Duodenal mucosa (tissue), 2 donors: ENCODE measurements at regions not wholly inside any gene's neighbourhood (a gene's known extent, or its start where the extent isn't known, plus 50 kb on each side); places are given as distances from the start of the nearest gene placed in this dataset.

ENCODE experiments used
- H3K27ac ChIP-seq: one replicate; pipeline ENCODE4 v1.7.0; 2013; ENCODE audit warnings: low read depth, low read length
- H3K27me3 ChIP-seq, 2 donors: one replicate each; pipeline ENCODE4 v1.7.0; 2013; ENCODE audit warnings: low read length in 2 of 2, control low read depth in 1 of 2; ENCODE audit not compliant: insufficient read depth in 2 of 2, control insufficient read depth in 1 of 2
- H3K36me3 ChIP-seq, 2 donors: one replicate each; pipeline ENCODE4 v1.7.0; 2013; ENCODE audit warnings: low read length in 2 of 2, control low read depth in 1 of 2; ENCODE audit not compliant: insufficient read depth in 2 of 2, control insufficient read depth in 1 of 2
- H3K4me1 ChIP-seq, 2 donors: one replicate each; pipeline ENCODE4 v1.7.0; 2013; ENCODE audit warnings: low read length in 2 of 2, control low read depth in 1 of 2; ENCODE audit not compliant: insufficient read depth in 2 of 2, control insufficient read depth in 1 of 2
- H3K4me3 ChIP-seq, 2 donors: one replicate each; pipeline ENCODE4 v1.7.0; 2013; ENCODE audit warnings: low read length in 2 of 2, low read depth in 1 of 2
- H3K9ac ChIP-seq, 2 donors: one replicate each; pipeline ENCODE4 v1.7.0; 2013; ENCODE audit warnings: low read length in 2 of 2, low read depth in 1 of 2
- H3K9me3 ChIP-seq, 2 donors: one replicate each; pipeline ENCODE4 v1.7.0; 2013; ENCODE audit warnings: low read length in 2 of 2, control low read depth in 1 of 2; ENCODE audit not compliant: control insufficient read depth in 1 of 2

- Histone ChIP-seq H3K27ac (no peak overlapping the region), H3K4me3 (no peak overlapping the region), H3K27me3 (no peaks in the 10 kb centered on the region), H3K9ac (no peak overlapping the region), H3K9me3 (no peaks in the 10 kb centered on the region), H3K36me3 (no peaks in the 10 kb centered on the region), H3K4me1 (no peaks in the 10 kb centered on the region)
Observed at GRCh38 chr1:218869276-218869675, 304.4 kb upstream of the LYPLAL1 start.

DNA sequence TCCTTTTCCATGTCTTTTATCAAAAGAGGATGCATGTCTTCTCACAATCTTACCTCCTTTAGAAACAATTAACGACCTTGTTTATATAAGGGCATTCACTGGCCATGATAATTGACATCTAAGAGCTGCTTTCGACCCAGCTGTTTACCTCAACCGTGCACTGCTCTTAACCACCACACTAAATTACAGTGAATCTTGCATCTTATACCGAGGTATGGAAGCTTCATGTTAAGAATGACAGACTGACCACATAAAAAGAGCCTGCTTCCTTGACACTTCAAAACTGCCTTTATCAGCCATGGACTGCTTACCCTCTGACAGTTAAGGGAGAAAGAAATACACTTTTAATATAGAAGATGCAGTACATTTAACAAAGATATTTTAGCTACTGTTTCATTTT is 301.7 kb upstream of the LYPLAL1 start:
- Histone ChIP-seq H3K4me3 (no peak overlapping the region), H3K36me3 (no peaks in the 10 kb centered on the region), H3K4me1 (no peaks in the 10 kb centered on the region), H3K9me3 (no peaks in the 10 kb centered on the region), H3K27me3 (no peaks in the 10 kb centered on the region), H3K9ac (no peak overlapping the region), H3K27ac (no peak overlapping the region)

- no peaks in the 10 kb centered on the region for H3K4me1 ChIP-seq
- no peak overlapping the region for H3K4me3 ChIP-seq
- no peaks in the 10 kb centered on the region for H3K27me3 ChIP-seq
- no peaks in the 10 kb centered on the region for H3K9me3 ChIP-seq
- H3K36me3 ChIP-seq, result no peaks in the 10 kb centered on the region
- no peak overlapping the region for H3K27ac ChIP-seq
- H3K9ac ChIP-seq, result no peak overlapping the region
Observed at GRCh38 chr1:218872928-218873327, 300.8 kb upstream of the LYPLAL1 start.

DNA sequence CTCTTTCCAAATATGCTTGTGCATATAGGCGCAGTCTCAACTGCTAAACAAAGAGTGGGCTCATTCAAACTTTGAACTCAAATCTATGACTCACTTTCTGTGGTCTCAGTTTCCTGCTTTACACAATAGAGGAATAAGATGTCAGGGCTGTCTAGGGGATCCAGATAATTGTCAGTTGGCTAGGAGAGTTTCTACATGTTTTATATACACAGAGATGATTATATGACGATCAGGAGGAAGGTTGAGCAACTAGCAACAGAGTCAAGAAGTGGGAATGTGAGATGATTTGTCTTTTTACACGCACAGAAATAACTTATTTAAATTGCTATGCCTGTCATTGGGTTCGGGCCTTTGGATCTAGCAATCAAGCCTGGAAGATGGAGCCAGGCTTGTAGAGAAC is 299.4 kb upstream of the LYPLAL1 start:
- H3K9me3 ChIP-seq, result no peaks in the 10 kb centered on the region
- no peak overlapping the region for H3K4me3 ChIP-seq
- no peak overlapping the region for H3K9ac ChIP-seq
- no peak overlapping the region for H3K27ac ChIP-seq
- no peaks in the 10 kb centered on the region for H3K4me1 ChIP-seq
- H3K27me3 ChIP-seq, result no peaks in the 10 kb centered on the region
- no peaks in the 10 kb centered on the region for H3K36me3 ChIP-seq

DNA sequence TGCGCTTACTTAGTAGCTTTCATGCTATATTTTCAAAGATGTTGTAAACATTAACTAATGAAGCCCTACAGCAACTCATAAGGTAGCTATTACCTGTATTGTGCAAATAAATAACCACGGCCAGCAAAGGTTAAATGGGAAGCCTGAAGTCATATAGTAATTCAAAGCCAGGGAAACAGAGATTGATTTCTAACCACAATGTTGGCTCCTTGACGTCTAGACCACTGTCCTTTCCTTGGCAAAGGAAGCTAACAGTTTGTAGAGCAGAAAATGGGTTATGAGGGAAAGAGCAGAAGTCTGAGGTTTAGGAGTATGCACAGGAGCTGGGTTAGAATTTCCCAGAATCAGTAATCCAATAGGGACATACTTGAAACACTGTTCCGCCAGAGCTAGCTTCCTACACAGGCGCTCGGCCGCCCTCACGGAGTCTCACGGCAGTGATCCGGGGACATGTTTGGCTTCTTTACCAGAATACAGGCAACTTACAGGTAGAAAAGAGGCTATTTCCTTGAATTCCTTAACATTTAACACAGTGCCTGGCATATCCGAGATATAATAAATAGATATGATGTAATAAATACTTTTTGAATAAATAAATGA is 298.8 kb upstream of the LYPLAL1 start:
- Histone ChIP-seq H3K4me1 (no peaks in the 10 kb centered on the region), H3K4me3 (no peak overlapping the region), H3K36me3 (no peaks in the 10 kb centered on the region), H3K27ac (no peak overlapping the region), H3K9ac (no peak overlapping the region), H3K27me3 (no peaks in the 10 kb centered on the region), H3K9me3 (no peaks in the 10 kb centered on the region)

DNA sequence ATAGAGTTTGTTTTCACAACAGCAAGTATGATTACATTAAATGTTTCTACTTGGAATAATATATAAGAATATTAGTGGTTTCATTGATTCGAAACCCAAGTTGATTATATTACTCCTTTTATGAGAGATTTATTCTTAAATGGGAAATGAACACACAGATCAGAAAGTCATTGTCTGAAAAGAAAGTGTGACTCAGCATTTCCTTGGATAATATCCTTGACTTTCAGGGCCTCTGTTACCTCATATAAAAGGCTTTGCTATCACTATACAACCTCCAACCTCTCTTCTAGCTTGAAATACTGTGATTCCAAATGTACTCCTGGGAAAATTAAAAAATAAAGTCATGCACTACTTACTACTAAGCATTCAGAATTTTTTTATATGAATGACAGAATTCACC is 295.3 kb upstream of the LYPLAL1 start:
- H3K9me3 ChIP-seq, result no peaks in the 10 kb centered on the region
- H3K36me3 ChIP-seq, result no peaks in the 10 kb centered on the region
- no peak overlapping the region for H3K9ac ChIP-seq
- no peaks in the 10 kb centered on the region for H3K27me3 ChIP-seq
- H3K4me1 ChIP-seq, result no peaks in the 10 kb centered on the region
- no peak overlapping the region for H3K27ac ChIP-seq
- no peak overlapping the region for H3K4me3 ChIP-seq

DNA sequence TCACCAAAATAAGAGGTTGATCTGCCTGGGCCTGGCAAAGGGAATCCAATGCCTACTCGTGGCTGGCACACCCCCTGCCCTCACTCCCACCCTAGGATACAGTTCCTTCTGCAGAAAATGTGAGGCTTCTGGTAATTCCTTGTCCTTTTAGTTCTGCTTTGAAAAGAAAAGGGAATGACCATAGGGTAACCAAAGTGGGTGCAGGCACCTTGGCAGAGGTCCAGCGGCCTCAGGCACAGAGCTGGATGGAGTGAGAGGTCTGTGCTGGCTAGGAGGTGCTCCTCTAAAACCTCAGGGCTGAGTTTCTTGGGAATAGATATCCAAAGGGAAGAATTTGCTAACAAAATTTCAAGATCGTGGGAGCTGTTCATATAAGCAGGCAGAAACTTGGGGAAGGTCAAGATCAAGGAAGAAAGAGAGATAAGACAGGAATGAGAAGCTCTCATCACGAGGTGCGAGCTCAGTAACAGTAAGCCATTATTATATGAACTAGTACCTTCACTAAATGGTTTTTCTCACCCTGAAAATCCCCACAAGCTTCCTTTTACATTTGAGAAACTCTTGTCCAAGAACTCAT is 293.1 kb upstream of the LYPLAL1 start:
- H3K27me3 ChIP-seq, result no peaks in the 10 kb centered on the region
- H3K9ac ChIP-seq, result no peak overlapping the region
- no peaks in the 10 kb centered on the region for H3K4me1 ChIP-seq
- no peak overlapping the region for H3K27ac ChIP-seq
- no peaks in the 10 kb centered on the region for H3K9me3 ChIP-seq
- H3K36me3 ChIP-seq, result no peaks in the 10 kb centered on the region
- no peak overlapping the region for H3K4me3 ChIP-seq

DNA sequence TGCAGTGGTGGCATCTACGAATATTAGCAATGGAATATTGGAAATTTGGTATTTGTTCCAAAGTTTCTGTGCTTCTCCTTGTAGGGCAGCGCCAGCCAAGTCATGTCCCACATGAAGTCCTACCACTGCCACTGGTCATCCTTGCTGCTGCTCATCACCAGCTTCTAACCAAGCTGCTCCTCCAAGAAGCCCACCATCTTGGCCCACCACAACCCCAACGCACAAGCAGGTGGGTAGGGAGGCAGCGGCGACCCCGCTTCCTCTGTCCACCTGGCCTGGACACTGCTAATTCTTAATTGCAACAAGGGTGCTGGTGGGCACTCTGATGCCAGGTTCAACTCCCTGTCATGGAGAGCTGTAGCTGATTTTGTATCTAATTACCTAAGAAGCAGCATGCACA is 291.2 kb upstream of the LYPLAL1 start:
- no peaks in the 10 kb centered on the region for H3K27me3 ChIP-seq
- no peak overlapping the region for H3K9ac ChIP-seq
- no peak overlapping the region for H3K27ac ChIP-seq
- H3K4me3 ChIP-seq, result no peak overlapping the region
- no peaks in the 10 kb centered on the region for H3K4me1 ChIP-seq
- no peaks in the 10 kb centered on the region for H3K36me3 ChIP-seq
- no peaks in the 10 kb centered on the region for H3K9me3 ChIP-seq

- no peak overlapping the region for H3K9ac ChIP-seq
- H3K27ac ChIP-seq, result no peak overlapping the region
- H3K9me3 ChIP-seq, result no peaks in the 10 kb centered on the region
- H3K4me3 ChIP-seq, result no peak overlapping the region
- no peaks in the 10 kb centered on the region for H3K4me1 ChIP-seq
- no peaks in the 10 kb centered on the region for H3K36me3 ChIP-seq
- no peaks in the 10 kb centered on the region for H3K27me3 ChIP-seq
Observed at GRCh38 chr1:218886101-218886871, 287.4 kb upstream of the LYPLAL1 start.

DNA sequence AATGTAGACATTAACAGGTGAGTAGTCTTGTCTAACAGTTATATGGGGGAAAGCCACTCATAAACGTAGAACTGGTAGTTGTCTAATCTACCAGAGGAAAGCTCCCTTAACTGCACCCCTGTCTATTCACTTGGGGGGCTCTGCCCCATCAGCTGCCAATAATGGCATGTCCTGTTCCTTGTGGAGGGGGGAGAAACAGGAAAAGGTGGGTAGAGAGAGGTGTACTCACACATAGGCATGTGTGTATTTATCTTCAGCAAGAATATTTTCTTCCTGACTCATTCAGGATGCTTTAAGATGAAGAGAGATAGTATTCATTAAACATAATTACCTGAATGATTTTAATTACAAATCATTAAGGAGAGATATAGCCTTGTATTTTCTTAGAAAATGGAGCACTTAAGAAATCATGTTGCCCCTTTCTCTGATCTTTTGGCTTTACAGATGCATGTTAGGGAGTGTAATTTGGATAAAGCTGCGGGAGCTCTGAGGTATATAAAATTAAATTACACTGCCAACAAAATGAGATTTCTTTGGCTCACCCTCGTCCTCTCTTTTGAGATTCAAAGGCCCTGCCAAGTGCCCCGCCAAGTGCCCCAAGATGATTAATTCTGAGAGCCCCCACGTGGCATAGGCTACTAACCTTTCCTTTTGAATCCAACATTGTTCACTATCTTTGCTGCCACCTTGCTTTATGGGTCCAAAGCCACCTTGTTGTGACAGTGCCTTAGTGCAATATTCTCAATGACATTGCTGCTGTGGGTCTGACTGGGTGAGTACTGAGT is 286.3 kb upstream of the LYPLAL1 start:
- no peaks in the 10 kb centered on the region for H3K27me3 ChIP-seq
- no peak overlapping the region for H3K27ac ChIP-seq
- no peak overlapping the region for H3K9ac ChIP-seq
- no peaks in the 10 kb centered on the region for H3K4me1 ChIP-seq
- H3K4me3 ChIP-seq, result no peak overlapping the region
- no peaks in the 10 kb centered on the region for H3K9me3 ChIP-seq
- no peaks in the 10 kb centered on the region for H3K36me3 ChIP-seq
